Suprapubic skin (tissue), 4 donors: ENCODE measurements at regions not wholly inside any gene's neighbourhood (a gene's known extent, or its start where the extent isn't known, plus 50 kb on each side); places are given as distances from the start of the nearest gene placed in this dataset.

ENCODE experiments used
- DNase-seq, 2 donors: peaks; one replicate each; pipeline ENCODE4 v3.0.0-alpha.2; 2019; ENCODE audit warnings: low spot score in 2 of 2
- H3K27ac ChIP-seq: fragments of 200-600 bp; sonication (generic); one replicate; pipeline ENCODE4 v1.5.1; 2019
- H3K27me3 ChIP-seq: fragments of 200-600 bp; sonication (generic); one replicate; pipeline ENCODE4 v1.5.1; 2019
- H3K36me3 ChIP-seq: fragments of 200-600 bp; sonication (generic); one replicate; pipeline ENCODE4 v1.5.1; 2019
- H3K4me1 ChIP-seq: fragments of 200-600 bp; sonication (generic); one replicate; pipeline ENCODE4 v1.5.1; 2019
- H3K4me3 ChIP-seq: fragments of 200-600 bp; sonication (generic); one replicate; pipeline ENCODE4 v1.5.1; 2019; ENCODE audit warnings: mild to moderate bottlenecking
- H3K9me3 ChIP-seq: fragments of 200-600 bp; sonication (generic); one replicate; pipeline ENCODE4 v1.5.1; 2019
- EP300 ChIP-seq: sonication (generic); formaldehyde crosslinking; IDR thresholded peaks from one replicate; pipeline ENCODE4 v1.6.1; 2017; ENCODE audit warnings: antibody characterized with exemption
- POLR2A ChIP-seq, 2 donors: fragments of 450-650 bp; IDR thresholded peaks; one replicate each; pipeline ENCODE4 v1.6.1; 2017; ENCODE audit warnings: antibody characterized with exemption in 2 of 2, mild to moderate bottlenecking in 2 of 2, moderate library complexity in 2 of 2
- POLR2AphosphoS5 ChIP-seq, 3 donors: sonication (generic); formaldehyde crosslinking; IDR thresholded peaks; one replicate each; pipeline ENCODE4 v1.6.1; 2017; ENCODE audit warnings: antibody characterized with exemption in 3 of 3
- WGBS: methylation state at CpG from one replicate; pipeline ENCODE4 v1.1.5; 2018; 5-methylcytosine and 5-hydroxymethylcytosine counted together
- TF ChIP-seq, protein P1 (sequence below), 2 donors: fragments of 200-600 bp in 1 of 2; fragments of 450-650 bp in 1 of 2; sonication (generic) in 1 of 2; IDR thresholded peaks; one replicate each; pipeline ENCODE4 v1.5.1; 2016 to 2019; ENCODE audit warnings: antibody characterized with exemption in 2 of 2, mild to moderate bottlenecking in 1 of 2, moderate library complexity in 1 of 2

DNA sequence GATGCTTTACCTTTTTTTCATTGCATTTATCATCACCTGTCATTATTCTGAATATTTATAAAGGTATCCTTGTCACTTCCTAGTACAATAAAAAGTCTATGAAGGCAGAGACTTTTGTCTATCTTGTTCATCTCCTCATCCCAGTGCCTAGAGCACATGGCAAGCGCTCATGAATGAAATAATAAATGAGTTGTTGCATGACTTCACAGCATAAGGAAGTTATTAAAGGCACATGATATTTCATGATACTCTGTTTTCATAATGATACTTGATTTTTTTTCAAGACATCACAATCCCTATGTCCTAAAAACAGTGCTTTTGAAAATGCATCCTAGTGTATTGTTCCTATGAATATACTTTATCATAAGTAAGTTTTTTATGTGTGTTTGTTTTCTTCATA is 310.6 kb upstream of the RSPO3 start:
- WGBS, result 53% methylated on average over 1 of the region's 1 CpG
- no peak for TF ChIP-seq POLR2AphosphoS5 (IDR thresholded peaks at IDR 0.05)
- TF ChIP-seq POLR2A (IDR thresholded peaks at IDR 0.05), result no peak
- TF ChIP-seq EP300, result no peak
- TF ChIP-seq, protein P1, sequence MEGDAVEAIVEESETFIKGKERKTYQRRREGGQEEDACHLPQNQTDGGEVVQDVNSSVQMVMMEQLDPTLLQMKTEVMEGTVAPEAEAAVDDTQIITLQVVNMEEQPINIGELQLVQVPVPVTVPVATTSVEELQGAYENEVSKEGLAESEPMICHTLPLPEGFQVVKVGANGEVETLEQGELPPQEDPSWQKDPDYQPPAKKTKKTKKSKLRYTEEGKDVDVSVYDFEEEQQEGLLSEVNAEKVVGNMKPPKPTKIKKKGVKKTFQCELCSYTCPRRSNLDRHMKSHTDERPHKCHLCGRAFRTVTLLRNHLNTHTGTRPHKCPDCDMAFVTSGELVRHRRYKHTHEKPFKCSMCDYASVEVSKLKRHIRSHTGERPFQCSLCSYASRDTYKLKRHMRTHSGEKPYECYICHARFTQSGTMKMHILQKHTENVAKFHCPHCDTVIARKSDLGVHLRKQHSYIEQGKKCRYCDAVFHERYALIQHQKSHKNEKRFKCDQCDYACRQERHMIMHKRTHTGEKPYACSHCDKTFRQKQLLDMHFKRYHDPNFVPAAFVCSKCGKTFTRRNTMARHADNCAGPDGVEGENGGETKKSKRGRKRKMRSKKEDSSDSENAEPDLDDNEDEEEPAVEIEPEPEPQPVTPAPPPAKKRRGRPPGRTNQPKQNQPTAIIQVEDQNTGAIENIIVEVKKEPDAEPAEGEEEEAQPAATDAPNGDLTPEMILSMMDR (IDR thresholded peaks at IDR 0.05), result no peak
- DNase-seq, result no peak
- H3K36me3 ChIP-seq, result no peaks in the 10 kb centered on the region
- no peaks in the 10 kb centered on the region for H3K4me1 ChIP-seq
- no peak overlapping the region for H3K27ac ChIP-seq
- H3K9me3 ChIP-seq, result no peaks in the 10 kb centered on the region
- no peak overlapping the region for H3K4me3 ChIP-seq
- no peaks in the 10 kb centered on the region for H3K27me3 ChIP-seq

DNA sequence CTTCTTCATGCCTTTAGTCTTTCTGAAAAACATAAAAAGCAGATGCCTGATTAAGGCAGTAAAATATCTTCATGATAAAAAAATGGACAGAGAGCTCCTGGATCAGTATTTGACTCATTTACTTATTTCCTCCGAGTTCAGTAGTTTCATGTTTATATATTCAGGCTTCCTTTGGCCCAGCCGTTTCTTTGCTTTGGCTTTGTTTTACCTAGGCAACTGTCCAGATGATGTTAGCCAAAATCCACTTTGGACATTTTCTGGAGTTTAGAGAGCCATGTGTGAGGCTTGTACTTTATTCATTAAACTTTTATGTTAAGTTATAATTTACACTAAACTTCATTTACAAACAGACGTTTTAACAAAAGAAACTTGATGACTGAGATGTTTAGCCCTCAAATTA is 307.1 kb upstream of the RSPO3 start:
- no peak overlapping the region for H3K4me3 ChIP-seq
- WGBS, result 25% methylated on average over 3 of the region's 3 CpGs

DNA sequence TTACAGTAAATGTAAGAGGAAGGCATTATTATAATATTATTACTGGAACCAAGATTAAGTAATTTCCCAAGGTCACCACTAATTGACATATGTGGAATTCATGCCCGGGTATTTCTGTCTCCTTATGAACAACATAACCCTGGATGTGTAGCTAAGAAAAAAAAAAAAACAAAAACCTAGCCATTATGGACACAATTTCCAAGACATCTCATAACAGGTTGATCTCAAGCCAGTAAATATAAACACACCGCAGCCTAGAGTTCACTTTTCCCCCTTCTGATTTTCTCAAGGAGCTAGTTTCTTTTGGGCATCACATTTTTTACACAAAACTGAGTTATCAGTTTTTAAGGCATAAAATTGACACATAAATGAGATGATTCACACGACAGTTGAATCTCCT is 306.5 kb upstream of the RSPO3 start:
- Histone ChIP-seq H3K4me3 (no peak overlapping the region), H3K4me1 (no peaks in the 10 kb centered on the region), H3K36me3 (no peaks in the 10 kb centered on the region), H3K27me3 (no peaks in the 10 kb centered on the region), H3K27ac (no peak overlapping the region), H3K9me3 (no peaks in the 10 kb centered on the region)
- TF ChIP-seq, protein P1 (IDR thresholded peaks at IDR 0.05), result no peak
- TF ChIP-seq POLR2A (IDR thresholded peaks at IDR 0.05) (no peak), EP300 (no peak), POLR2AphosphoS5 (IDR thresholded peaks at IDR 0.05) (no peak)
- no peak for DNase-seq
- WGBS, result 43% methylated on average over 3 of the region's 3 CpGs

More for the DNA sequence above, 307.1 kb upstream of the RSPO3 start:
- no peaks in the 10 kb centered on the region for H3K9me3 ChIP-seq
- H3K4me1 ChIP-seq, result no peaks in the 10 kb centered on the region
- no peaks in the 10 kb centered on the region for H3K36me3 ChIP-seq
- H3K27me3 ChIP-seq, result no peaks in the 10 kb centered on the region
- TF ChIP-seq, protein P1 (IDR thresholded peaks at IDR 0.05), result no peak
- TF ChIP-seq POLR2AphosphoS5 (IDR thresholded peaks at IDR 0.05), result no peak
- no peak for TF ChIP-seq POLR2A (IDR thresholded peaks at IDR 0.05)
- no peak for TF ChIP-seq EP300
- no peak for DNase-seq
- H3K27ac ChIP-seq, result no peak overlapping the region

DNA sequence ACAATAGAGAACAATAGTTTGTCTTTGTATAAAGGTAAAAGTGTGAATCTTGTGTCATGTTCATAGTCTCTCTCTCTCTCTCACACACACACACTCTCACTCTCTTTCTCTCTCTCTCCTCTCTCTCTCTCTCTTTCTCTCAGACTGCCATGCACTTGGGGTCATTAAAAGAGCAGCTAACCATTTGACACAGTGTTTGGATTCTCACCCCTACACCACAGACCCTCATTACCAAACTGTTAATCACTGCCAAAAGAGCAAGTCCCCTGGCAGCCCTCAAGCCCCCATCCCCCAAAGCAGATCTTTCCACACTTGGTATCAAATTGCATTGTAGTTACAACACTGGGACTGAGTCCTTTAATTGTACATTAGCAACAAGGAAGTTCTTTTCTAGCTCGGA is 305.8 kb upstream of the RSPO3 start:
- Histone ChIP-seq H3K27me3 (no peaks in the 10 kb centered on the region), H3K36me3 (no peaks in the 10 kb centered on the region), H3K9me3 (no peaks in the 10 kb centered on the region), H3K4me3 (no peak overlapping the region), H3K4me1 (no peaks in the 10 kb centered on the region), H3K27ac (no peak overlapping the region)
- TF ChIP-seq POLR2AphosphoS5 (IDR thresholded peaks at IDR 0.05) (no peak), EP300 (no peak)
- TF ChIP-seq, protein P1 (IDR thresholded peaks at IDR 0.05), result no peak
- no peak for DNase-seq
- 28% methylated on average over 1 of the region's 1 CpG for WGBS

DNA sequence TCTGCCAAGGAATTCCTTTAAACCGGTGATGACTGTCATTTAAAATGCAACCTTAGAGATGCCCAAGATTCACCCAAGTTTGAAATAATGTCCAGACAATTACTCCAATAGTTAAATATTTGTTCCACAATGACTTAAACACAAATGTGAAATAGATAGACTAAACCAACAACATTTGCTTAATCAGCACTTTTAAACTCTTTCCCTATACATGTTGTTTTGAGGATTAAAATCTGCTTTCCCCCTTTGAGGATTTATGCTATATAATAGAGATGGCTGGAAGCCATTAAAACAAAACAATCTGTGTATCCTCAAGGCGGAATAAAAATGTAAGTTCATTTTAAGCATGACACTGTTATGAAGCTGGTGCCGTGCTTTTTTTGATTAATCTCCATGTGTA is 297.8 kb upstream of the RSPO3 start:
- H3K27me3 ChIP-seq, result no peaks in the 10 kb centered on the region
- H3K36me3 ChIP-seq, result no peaks in the 10 kb centered on the region

More for the DNA sequence above, 297.8 kb upstream of the RSPO3 start:
- 60% methylated on average over 3 of the region's 3 CpGs for WGBS
- no peaks in the 10 kb centered on the region for H3K4me1 ChIP-seq
- DNase-seq, result no peak
- no peak overlapping the region for H3K27ac ChIP-seq
- H3K9me3 ChIP-seq, result no peaks in the 10 kb centered on the region
- H3K4me3 ChIP-seq, result no peak overlapping the region
- no peak for TF ChIP-seq POLR2AphosphoS5 (IDR thresholded peaks at IDR 0.05)
- TF ChIP-seq, protein P1 (IDR thresholded peaks at IDR 0.05), result no peak
- TF ChIP-seq EP300, result no peak
- TF ChIP-seq POLR2A (IDR thresholded peaks at IDR 0.05), result no peak
